ENCODE measurements at regions not wholly inside any gene's neighbourhood (a gene's known extent, or its start where the extent isn't known, plus 50 kb on each side); places are given as distances from the start of the nearest gene placed in this dataset.

DNA sequence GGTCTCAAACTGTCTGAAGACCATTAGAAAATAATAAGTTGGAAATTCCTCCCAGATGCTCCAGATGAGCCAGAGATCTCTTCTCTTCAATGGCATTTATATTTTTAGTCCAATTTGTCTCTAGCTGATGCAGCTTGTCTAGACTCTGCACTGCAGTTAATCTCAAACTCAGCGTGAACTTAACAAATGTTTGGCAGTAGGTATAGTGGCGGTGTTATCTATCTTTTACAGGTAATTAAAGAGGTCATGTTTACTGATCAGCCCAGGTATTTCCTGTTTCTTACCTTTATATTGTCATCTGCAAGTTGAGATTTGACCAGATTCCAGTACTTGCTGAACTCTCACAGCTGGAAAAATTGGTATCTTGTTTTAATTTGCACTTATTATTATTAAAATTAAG, 1024.5 kb upstream of the ADGRL2 start:
- no peak overlapping the region for H3K27ac ChIP-seq
- no peaks in the 10 kb centered on the region for H3K4me1 ChIP-seq
- intact Hi-C loops (cut with DNase I) = no loop called here
- no peaks in the 10 kb centered on the region for H3K27me3 ChIP-seq
- DNase-seq = no peak
- ATAC-seq = no peak
- H3K36me3 ChIP-seq = no peaks in the 10 kb centered on the region
- no peaks in the 10 kb centered on the region for H3K9me3 ChIP-seq
- no peak for TF ChIP-seq CTCF (IDR thresholded peaks at IDR 0.05)
- H3K4me3 ChIP-seq = no peak overlapping the region

GRCh38 chr1:80769208-80769750, 1031.5 kb upstream of the ADGRL2 start:
- H3K4me1 ChIP-seq = no peaks in the 10 kb centered on the region
- intact Hi-C loops (cut with DNase I) = no loop called here

DNA sequence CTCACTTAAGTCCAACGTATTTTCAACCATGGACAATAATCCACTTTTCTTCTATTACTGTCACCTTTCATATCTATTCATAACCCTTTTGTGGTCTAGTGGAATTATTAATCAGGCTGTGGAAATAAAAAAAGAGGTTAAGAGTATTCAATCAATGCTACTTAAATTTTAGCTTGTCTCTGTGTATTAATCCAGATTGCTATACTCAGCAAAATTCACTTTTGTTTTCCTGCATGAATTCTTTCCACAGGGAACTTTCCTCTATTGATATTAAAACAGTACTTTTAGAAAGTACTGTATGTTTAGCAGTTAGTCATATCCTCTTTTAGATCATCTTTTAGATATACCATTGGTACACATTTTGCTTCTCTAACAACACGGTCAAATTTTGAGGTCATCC, 1033.0 kb upstream of the ADGRL2 start:
- Histone ChIP-seq H3K27me3 (no peaks in the 10 kb centered on the region), H3K4me3 (no peak overlapping the region), H3K9me3 (no peaks in the 10 kb centered on the region), H3K36me3 (no peaks in the 10 kb centered on the region), H3K4me1 (no peaks in the 10 kb centered on the region), H3K27ac (no peak overlapping the region)
- no peak for TF ChIP-seq CTCF (IDR thresholded peaks at IDR 0.05)
- no peak for ATAC-seq
- no peak for DNase-seq
- intact Hi-C loops (cut with DNase I) = no loop called here

More at GRCh38 chr1:80769208-80769750, 1031.5 kb upstream of the ADGRL2 start:
- Histone ChIP-seq H3K36me3 (no peaks in the 10 kb centered on the region), H3K4me3 (no peak overlapping the region), H3K27ac (no peak overlapping the region), H3K9me3 (no peaks in the 10 kb centered on the region), H3K27me3 (no peaks in the 10 kb centered on the region)
- ATAC-seq (no peak), DNase-seq (no peak)
- no peak for TF ChIP-seq CTCF (IDR thresholded peaks at IDR 0.05)

- Histone ChIP-seq H3K9me3 (no peaks in the 10 kb centered on the region), H3K27ac (no peak overlapping the region), H3K27me3 (no peaks in the 10 kb centered on the region), H3K4me1 (no peaks in the 10 kb centered on the region), H3K4me3 (no peak overlapping the region), H3K36me3 (no peaks in the 10 kb centered on the region)
- DNase-seq (no peak), ATAC-seq (no peak)
- no peak for TF ChIP-seq CTCF (IDR thresholded peaks at IDR 0.05)
- intact Hi-C loops (cut with DNase I) = no loop called here
Observed at GRCh38 chr1:80759354-80759753, 1041.4 kb upstream of the ADGRL2 start.

DNA sequence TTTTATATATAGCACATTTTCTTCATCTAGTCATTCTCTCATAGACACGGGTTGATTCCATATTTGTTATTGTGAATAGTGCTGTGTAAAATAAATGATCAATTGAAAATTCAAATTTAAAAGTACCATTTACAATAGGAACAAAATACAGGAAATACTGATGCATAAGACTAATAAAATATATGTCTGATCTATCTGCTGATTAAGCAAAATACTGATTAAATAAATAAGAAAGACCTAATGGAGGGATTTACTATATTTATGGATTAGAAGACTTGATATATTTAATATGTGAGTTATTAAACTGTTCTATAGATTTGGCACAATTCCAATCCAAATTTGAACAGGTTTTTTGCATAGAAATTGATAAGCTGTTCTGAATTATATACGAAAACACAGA, 1044.8 kb upstream of the ADGRL2 start:
- intact Hi-C loops (cut with DNase I) = no loop called here
- H3K4me1 ChIP-seq = no peaks in the 10 kb centered on the region
- no peaks in the 10 kb centered on the region for H3K36me3 ChIP-seq
- H3K9me3 ChIP-seq = no peaks in the 10 kb centered on the region
- ATAC-seq (no peak), DNase-seq (no peak)
- H3K4me3 ChIP-seq = no peak overlapping the region
- no peak overlapping the region for H3K27ac ChIP-seq
- no peaks in the 10 kb centered on the region for H3K27me3 ChIP-seq
- TF ChIP-seq CTCF (IDR thresholded peaks at IDR 0.05) = no peak

- no peaks in the 10 kb centered on the region for H3K4me1 ChIP-seq
- ATAC-seq = no peak
- intact Hi-C loops (cut with DNase I) = no loop called here
- H3K4me3 ChIP-seq = no peak overlapping the region
- H3K27ac ChIP-seq = no peak overlapping the region
- H3K9me3 ChIP-seq = no peaks in the 10 kb centered on the region
- DNase-seq = no peak
- H3K27me3 ChIP-seq = no peaks in the 10 kb centered on the region
- no peaks in the 10 kb centered on the region for H3K36me3 ChIP-seq
- no peak for TF ChIP-seq CTCF (IDR thresholded peaks at IDR 0.05)
Observed at GRCh38 chr1:80751204-80751603, 1049.5 kb upstream of the ADGRL2 start.
